T1000 (cell line): ENCODE measurements at regions not wholly inside any gene's neighbourhood (a gene's known extent, or its start where the extent isn't known, plus 50 kb on each side); places are given as distances from the start of the nearest gene placed in this dataset.
A peak's percentile ranks its signal among the peaks of the same experiment; 100 is the strongest.
"Not testable (repeated sequence)": the region's sequence is repeated elsewhere in the genome, so short reads cannot be mapped to it uniquely, and the experiment has no call there.

ENCODE experiments used
- DNase-seq: peaks from one replicate; lab custom pipeline; 2025; ENCODE audit warnings: mixed read lengths; lab: John Stamatoyannopoulos, UW

DNA sequence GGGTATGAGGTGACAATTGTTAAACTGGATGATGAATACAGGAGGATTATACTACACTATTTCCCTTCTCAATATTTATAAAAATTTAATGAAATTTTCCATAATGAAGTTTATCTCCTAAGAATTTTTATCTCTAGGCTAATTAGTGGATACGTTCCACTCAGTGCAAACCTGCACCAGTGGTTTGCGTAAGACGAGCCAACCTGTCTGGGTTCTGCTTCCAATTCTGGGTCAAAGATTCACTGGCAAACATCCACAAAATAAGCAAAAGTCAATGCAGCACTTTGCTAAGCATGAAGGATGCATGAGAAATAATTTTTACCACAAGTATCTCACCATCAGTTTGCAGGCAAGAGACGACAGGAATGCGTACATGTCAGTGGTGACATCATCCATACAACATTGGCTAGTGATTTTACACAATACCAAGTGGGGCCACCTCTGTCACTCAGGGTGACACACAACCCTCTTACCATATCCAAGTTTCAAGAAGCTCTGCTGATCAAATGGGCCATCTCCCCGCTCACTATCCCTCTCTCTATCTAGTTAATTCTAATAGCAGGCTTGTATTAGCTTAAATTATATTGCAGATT is 51.7 kb downstream of the FAM50B start:
- no peak for DNase-seq

DNA sequence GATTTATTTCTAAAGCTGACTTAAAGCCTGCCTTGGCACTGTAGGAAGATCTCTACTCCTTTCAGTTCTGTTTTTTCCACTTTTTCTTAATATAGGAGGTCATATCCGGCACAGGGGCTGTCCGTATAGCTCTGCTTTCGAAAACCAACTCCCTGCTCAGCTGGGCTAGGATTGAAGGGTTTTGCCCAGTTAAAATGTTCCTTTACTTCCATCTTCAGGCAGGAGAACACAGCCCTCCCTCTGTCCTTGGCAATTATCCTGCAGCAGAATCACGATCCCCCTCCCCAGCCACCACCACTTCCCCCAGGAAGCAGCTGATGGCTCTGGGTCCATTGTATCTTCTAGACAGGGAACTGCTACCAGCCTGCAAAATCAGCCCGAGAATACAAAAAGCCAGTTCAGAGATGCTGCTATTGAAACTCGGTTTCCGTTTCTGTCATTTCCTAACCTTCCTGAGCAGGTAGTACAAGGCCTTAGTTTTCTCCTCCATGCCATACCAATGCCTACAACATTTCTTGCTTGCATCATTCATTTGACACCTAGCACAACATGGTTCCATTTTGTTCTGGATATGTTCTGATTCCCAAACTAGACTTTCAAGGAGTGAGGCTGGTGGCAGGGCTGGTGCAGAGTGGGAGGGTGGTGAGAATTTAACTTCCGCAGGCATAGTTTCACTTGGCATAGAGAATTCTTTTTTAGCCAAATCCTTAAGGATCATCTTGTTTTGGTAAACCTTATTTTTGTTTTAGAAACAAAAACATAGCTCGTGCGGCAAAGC is 53.9 kb downstream of the FAM50B start:
- DNase-seq, result no peak

DNA sequence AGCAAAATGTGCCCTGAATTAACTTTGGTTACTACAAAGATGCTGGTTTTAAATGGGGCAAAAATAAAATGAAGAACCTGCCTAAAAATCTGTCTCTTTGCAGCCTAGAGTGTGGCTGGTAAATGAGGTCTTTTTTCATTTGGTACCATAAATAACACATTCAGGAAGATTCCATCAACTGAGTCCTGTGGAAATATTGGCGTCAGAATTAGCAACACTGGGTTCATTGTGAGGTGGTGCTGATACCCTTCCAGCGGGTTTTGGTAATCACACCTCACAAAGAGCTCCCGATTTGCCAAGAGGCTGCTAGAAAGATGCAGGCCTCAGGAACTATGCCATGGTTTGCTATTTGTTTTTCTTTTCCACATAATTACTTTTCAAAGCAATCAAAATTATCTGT is 55.3 kb downstream of the FAM50B start:
- DNase-seq, result no peak

DNA sequence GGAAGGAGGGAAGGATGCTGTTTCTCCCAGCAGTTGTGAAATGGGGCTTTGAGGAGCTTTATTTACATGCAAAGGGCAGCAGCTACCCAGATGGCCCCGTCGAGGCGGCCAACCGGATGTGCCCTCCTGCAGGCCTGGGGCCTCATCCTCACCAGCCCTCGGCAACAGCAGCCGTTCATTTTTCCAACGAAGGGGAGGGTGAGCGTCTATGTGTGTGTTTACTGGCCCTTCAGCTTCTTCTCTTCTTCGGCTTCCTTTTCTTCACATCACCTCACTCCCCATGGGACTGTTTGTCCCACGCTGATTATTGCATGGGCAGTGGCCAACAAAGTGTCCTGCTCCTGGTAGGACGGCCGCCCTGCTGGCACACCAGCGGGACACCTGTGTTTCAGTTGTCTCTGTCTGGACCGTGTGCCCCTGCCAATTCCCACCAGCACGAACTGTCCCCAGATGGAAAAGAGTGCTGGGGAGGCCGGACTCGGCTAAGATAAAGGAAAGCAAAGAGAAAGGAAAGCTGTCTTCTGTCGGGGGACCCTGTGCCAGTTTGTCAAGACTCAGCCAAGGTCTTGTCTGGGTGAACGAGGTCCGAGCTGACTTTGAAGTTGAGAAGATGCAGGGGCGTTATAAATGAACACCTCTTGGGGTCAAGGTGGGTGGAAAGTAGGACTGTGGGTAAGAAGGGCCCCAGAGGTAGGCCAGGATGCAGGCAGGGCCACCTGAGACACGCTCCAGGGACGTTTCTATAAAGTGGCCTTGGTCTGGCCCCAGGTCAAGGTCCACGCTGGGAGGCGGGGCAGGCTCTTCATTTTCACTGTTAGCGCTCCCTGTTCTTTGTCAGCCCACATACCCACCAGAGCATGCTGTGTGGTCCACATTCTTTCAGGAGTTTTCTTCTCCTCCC is 57.0 kb downstream of the FAM50B start:
- DNase-seq, result no peak

DNA sequence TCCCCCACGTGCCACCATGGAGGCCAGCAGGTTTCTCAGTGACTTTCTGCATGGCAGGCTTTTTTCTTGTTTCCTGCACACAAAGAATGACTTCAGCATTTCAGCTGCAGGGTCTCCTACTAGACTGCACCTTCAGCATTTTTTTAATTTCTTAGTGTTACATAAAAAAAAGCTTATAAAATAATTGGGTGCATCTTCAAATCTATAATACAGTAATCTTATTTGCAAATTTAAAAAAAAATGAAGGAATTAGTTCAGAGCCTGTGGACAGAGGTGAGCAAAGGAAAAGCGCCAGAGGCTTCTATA is 57.6 kb downstream of the FAM50B start:
- no peak for DNase-seq

DNA sequence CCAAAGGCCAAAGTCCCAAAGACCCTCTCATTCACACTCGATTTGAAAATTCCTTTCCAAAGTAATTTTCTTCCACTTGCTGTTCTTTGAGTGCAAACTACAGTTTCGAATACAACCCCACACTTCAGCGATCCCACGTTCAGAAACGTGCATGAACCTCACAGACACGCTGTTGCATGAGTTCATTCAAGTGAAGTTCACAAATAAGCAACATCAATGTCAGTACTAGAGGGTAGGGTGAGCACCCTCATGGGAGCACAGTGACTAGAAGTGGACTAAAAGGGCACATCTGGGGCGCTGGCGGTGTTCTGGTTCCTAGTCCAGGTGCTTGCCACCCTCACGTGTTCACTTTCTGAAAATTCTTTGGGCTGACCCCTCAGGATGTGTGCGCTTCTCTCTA is 59.0 kb downstream of the FAM50B start:
- no peak for DNase-seq

DNA sequence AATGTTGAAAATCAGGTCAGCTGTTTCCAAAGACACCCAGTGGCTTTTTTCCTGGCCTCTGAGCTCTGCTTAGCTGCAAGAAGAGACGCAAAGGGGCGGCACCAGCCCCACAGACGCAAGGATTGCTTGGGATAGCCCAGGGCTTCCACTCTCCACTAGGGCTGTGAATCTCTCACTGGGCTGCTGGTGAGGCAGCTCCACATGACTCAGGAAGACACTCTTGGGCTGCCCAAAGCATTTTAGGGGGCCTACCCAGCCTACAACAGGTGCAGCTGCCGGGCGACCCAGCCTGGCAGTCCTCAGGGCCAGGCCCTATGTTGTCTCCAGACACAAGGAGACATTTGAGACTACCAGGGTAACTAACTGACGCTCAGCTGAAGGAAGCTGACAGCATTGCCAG is 59.8 kb downstream of the FAM50B start:
- no peak for DNase-seq

DNA sequence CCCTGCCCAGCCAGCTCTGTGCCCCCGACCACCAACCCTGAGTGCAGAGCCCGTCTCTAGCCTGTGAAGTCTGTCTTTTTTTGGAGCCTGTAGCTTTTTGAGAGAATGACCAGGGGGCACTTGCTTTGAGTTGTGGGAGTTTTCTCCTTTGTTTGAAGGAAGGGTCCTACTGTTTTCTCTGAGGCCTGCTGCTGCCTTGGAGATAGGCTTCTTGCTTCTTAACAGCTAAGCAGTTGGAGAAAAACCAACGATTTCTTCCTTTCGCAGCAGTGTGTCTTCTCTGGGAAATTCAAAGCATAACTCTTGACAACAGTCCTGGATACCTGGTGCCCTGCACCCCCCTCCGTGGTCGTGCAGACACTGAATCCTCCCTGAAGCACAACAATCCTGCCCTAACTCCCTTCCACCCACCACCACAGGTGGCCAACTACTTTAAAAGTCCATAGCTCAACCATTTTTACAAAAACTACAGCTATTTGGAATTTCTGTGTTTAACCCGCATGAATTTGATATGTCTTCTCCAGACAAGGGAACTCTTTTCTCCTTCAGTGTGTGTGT is 61.0 kb downstream of the FAM50B start:
- DNase-seq, result no peak

DNA sequence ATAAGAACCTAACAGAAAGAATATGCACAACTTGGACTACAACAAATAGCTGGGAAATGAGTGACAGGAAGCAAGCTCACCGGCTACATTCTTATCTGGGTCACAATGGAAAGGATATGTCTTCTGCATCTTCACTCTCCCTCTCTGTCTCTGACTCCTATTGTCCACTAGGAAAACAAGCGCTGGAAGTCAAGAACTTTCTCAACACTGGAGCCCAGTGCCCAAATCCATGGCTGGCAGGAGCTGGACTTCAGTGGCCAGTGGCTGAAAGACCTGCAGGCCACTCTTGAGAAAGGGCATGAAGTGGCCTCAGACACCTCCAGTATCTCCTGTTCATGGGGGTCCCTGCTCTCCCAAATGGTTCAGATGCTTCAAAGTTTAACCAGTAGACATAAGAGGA is 62.0 kb downstream of the FAM50B start:
- DNase-seq, result no peak

DNA sequence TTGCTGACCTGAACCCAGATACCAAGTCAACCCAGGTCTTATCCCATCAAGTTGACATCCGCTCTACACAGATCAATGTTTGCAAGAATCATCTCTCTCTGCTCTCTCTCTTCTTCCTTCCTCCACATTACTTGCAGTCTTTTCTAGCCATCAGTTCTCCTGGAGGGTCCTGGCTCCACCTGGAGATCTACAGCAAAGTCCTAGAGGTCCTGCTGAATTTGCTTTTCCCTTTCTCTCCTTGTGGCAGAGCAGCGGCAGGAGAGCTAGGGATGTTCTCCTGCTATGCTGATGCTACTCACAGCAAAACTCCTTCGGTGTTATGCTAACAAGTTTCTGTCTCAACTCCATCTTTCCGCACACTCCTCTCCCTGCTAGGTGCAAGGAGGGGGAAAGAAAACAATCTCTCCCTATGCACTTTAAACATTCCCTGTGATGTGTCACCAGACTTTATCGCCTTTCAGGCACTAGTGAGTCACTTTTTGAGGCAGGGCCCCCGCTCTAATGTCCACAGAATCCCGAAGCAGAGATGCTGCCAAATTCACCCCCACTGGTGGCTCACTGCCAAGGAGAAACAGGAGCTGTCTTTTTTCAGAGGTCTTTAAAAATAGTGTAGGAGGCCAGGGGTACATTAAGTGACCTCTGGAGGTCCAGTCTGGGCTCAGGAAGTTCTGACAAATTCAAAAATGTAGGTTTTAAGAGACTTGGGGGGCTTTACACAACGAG is 62.6 kb downstream of the FAM50B start:
- DNase-seq, result peak; percentile 60

DNA sequence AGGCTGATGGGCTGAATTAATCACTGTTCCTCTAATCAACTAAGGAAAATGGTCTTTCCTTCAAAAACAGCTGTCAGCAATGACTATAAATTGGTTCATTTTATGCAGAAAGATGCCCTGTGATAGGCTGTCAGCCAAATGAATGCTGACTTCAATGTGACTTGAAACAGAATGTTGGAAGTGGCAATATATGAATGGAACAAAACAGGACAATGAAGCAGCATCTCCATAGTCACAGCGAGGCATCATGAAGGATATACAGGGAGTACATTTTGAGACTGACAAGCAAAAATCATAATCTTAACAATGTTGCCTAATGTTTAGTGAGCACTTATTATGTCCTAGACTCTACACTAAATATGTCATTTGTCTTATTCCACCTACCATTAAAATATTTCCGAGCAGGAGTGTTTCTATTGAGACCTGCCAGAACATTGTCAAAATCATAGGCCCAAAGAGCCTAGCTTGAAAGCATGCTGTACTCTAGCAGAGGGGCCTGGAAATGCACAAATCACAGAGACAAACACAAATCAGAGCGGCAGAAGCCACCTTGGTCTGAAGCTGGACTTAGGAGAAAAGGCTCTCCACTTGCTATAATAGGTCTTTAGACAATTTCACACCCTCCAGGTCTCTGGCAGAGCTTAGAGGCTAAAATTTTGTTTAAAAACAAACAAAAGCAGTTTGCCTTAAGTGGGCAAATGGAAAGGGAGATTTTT is 63.3 kb downstream of the FAM50B start:
- DNase-seq, result no peak

DNA sequence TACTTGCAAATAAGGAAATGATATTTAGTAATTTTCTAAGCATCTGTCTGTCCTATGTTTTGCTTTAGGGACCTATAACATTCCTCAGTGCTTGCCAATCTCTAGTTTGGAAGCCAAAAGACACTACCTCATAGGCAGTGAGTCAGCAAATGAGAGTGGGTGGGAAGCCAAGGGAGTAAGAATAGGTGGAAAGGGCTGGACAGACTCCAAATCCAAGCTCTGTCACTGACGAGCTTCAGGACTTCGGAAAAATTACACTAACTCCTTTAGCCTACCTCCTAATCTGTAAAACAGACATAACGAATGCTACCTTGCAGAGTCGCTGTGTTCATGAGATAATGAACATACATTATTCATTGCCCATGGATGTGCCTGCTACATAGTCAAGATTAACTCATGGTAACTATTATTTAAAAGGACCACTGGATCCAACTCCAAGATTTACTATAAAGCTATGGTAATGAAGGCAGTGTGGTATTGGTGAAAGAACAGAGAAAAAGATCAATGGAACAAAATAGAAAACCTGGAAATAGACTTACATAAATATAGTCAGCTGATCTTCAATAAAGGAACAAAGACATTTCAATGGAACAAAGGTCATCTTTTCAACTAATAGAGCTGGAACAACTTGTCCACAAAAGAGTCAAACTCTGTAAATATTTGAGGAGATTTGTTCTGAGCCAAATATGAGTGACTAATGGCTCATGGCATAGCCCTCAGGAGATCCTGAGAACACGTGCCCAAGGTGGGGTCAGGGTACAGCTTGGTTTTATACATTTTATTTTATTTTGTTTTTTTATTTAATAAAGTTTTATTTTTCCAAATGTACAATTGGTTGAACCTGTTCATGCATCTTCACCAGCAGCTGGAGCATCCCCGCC is 64.1 kb downstream of the FAM50B start:
- peak; percentile 66 for DNase-seq

DNA sequence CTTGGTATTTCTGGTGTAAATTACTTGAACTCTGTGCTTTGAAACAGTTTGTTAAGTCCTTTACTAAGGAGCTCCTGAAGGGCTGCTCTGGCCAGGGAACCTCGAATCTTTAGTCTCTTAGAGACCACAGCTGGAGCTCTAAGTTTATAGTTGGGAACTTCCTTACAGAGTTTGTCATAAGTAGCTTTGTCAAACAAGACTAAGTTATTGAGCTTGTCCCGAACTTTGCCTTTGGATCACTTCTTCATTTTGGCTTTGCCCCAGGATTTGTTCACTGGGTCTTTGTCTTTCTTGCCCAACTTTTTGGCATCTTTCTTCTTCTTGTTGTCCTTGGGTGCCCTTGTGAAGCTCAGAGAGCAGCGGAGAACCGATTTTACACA is 64.8 kb downstream of the FAM50B start:
- DNase-seq, result no peak

DNA sequence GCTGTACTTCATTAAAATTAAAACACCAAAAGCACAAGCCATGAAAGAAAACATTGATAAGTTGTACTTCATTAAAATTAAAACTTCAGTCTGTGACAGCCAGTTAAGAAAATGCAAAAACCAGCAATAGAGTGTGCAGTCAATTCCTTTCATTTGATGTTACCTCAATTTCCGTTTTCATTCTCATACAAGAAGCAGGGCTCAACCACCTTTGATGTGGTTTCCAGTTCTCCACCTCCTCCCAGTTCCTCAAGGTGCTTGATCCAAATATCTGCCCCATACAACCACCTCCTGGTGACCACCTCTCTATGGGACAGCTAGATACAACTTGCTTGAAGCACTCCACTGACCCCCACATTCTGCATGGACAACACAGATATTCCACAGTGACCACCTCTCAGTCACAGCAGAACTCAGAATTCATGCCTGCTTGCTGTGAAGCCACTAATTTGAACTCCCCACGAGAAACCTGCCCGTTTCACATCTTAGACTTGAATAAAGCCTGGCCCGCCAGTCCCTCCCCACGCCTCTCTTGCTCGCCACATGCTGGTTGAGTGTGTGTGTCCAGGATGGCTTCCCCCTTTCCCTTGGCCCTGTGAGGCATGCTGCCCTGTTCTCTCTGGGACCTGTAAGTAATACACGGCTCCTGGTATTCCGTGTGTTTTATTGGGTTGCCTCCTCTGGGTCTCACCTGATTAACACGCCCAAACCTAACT is 66.1 kb downstream of the FAM50B start:
- DNase-seq, result no peak

DNA sequence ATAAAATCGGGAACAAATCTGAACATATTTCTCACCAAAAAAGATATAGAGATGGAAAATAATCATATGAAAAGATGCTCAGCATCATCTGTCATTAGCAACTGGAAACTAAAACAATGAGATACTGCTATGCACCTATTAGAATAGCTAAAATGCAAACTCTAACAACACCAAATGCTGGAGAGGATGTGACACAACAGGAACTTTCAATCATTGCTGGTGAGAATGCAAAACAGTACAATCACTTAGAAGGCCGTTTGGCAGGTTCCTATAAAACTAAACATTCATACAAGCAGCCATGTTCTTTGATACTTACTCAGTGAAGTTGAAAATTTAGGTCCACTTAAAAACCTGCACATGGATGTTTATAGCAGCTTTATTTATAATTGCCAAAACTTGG is 67.0 kb downstream of the FAM50B start:
- DNase-seq, result no peak

DNA sequence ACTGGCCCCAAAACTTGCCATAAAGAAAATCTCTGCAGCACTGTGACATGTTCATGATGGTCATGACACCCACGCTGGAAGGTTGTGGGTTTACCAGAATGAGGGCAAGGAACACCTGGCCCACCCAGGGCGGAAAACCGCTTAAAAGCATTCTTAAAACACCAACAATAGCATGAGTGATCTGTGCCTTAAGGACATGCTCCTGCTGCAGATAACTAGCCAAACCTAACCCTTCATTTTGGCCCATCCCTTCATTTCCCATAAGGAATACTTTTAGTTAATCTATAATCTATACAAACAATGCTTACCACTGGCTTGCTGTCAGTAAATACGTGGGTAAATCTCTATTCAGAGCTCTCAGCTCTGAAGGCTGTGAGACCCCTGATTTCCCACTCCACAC is 67.6 kb downstream of the FAM50B start:
- not testable (repeated sequence) for DNase-seq

DNA sequence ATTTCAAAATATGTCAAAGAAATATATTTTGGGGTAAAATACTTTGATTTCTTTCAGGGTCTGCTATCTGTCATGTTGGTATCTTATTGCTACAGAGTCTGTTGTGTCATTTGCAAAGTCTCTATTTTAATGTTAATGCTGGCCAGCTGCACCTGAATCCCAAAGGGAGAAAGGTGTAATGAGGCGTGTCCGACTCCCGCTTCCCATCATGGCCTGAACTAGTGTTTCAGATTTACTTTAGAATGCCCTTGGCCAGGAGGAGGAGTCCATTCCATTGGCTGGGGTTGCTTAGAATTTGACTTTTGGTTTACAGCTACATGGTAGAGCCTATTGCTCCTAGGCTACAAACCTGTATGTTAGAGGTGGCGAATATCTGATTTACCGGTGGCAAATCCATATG is 69.3 kb downstream of the FAM50B start:
- no peak for DNase-seq

DNA sequence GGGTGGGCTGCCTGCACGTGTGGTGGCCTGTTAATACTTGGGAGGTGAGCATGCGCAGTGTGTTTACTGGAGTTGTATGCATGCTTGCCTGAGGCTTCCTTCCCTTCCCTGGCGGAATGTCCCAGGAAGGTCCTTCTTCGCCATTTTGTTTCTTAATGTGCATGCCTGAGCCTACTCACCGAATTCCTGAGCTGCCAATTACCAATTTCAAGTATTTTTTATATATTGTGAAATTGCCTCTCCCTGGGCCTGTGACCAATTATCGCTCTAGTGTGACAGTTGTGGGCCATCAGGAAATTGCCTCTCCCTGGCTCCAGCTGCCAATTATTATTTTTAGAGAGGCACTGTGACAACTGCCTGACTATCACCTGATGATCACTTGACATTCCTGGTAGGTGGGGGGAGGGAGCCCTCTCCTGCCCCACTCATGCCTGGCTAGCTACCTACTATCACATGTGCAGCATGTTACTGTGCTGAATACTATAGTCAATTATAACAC is 70.0 kb downstream of the FAM50B start:
- DNase-seq, result peak; percentile 12

DNA sequence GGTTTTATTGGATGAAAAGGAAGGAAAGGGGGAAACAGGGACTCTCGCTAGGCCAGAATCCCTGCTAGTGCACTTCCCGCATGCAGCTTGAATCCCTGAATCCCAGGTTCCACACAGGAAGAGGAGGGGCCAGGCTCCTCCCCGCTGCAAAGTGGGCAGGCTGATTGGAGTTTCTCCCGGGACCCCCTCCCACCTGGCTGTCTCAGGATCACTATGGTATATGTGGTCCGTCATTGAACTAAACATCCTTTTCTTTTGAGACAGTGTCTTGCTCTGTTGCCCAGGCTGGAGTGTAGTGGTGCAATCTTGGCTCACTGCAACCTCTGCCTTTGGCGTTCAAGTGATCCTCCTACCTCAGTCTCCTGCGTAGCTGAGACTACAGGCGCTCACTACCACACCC is 70.7 kb downstream of the FAM50B start:
- DNase-seq, result no peak

DNA sequence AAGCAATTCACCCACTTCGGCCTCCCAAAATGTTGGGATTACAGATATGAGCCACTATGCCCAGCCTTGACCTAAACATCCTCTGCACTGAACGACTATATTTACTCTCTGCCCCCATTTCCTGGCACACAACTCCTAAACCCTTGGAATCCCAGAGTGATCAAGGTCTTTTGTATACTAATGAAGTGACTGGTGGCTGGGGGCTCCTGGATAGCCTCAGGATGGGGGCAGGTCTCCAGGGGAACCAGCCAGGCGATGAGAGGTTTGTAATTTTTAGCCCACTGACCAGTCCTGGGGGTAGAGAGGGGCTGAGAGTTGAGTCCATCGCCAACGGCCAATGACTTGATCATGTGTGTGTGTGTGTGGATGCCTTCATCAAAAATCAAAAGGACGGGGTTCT is 71.1 kb downstream of the FAM50B start:
- DNase-seq, result no peak
